Stomach (tissue), 4 donors: ENCODE measurements at regions not wholly inside any gene's neighbourhood (a gene's known extent, or its start where the extent isn't known, plus 50 kb on each side); places are given as distances from the start of the nearest gene placed in this dataset.

Experiments
- POLR2A ChIP-seq, 4 donors: fragments of 450-650 bp; IDR thresholded peaks; one replicate each; pipeline ENCODE4 v1.6.1; 2016; ENCODE audit warnings: antibody characterized with exemption in 4 of 4, control low read depth in 2 of 4, mild to moderate bottlenecking in 1 of 4, moderate library complexity in 1 of 4
- POLR2AphosphoS5 ChIP-seq, 3 donors: sonication (generic); formaldehyde crosslinking; IDR thresholded peaks; one replicate each; pipeline ENCODE4 v1.6.1; 2016; ENCODE audit warnings: antibody characterized with exemption in 3 of 3
- TF ChIP-seq, protein P1 (sequence below), 7 experiments: fragments of 450-650 bp in 4 of 7; fragments of 200-600 bp in 3 of 7; sonication (generic) in 3 of 7; IDR thresholded peaks; one replicate each; pipeline ENCODE4 v1.5.1; 2016 to 2019; ENCODE audit warnings: antibody characterized with exemption in 7 of 7, control low read depth in 2 of 7, mild to moderate bottlenecking in 1 of 7

- TF ChIP-seq, protein P1, sequence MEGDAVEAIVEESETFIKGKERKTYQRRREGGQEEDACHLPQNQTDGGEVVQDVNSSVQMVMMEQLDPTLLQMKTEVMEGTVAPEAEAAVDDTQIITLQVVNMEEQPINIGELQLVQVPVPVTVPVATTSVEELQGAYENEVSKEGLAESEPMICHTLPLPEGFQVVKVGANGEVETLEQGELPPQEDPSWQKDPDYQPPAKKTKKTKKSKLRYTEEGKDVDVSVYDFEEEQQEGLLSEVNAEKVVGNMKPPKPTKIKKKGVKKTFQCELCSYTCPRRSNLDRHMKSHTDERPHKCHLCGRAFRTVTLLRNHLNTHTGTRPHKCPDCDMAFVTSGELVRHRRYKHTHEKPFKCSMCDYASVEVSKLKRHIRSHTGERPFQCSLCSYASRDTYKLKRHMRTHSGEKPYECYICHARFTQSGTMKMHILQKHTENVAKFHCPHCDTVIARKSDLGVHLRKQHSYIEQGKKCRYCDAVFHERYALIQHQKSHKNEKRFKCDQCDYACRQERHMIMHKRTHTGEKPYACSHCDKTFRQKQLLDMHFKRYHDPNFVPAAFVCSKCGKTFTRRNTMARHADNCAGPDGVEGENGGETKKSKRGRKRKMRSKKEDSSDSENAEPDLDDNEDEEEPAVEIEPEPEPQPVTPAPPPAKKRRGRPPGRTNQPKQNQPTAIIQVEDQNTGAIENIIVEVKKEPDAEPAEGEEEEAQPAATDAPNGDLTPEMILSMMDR (IDR thresholded peaks at IDR 0.05), result no peak
- TF ChIP-seq POLR2A (IDR thresholded peaks at IDR 0.05) (no peak), POLR2AphosphoS5 (IDR thresholded peaks at IDR 0.05) (no peak)
Measured at GRCh38 chr6:117817992-117818391, 89.1 kb upstream of the SLC35F1 start.
